ENCODE measurements at regions not wholly inside any gene's neighbourhood (a gene's known extent, or its start where the extent isn't known, plus 50 kb on each side); places are given as distances from the start of the nearest gene placed in this dataset.

GRCh38 chr2:173647681-173648311, 293.1 kb downstream of the CDCA7 start:
- peaks cover 0 to 17% (median 0%) of the 10 kb centered on the region in 5 donors for H3K4me1 ChIP-seq (ENCODE audit: control insufficient read depth in 5 of 5, insufficient read depth in 5 of 5, low read length in 5 of 5)
- 62 to 79% methylated on average over 8 of the region's 8 CpGs for WGBS, 2 donors
- H3K27me3 ChIP-seq (ENCODE audit: control insufficient read depth in 3 of 3, insufficient read depth in 3 of 3, low read length in 2 of 3), result peaks cover 0 to 3% (median 0%) of the 10 kb centered on the region in 3 donors
- no peak overlapping the region for H3K27ac ChIP-seq (ENCODE audit: low read depth in 1 of 2, low read length in 1 of 2)
- no peak overlapping the region for H3K9ac ChIP-seq (ENCODE audit: insufficient read depth in 1 of 2, low read length in 2 of 2)
- peak; percentile 36 to 77 (median 44) for DNase-seq
- peak; percentile 45 for ATAC-seq (ENCODE audit: insufficient read depth, low FRiP score)
- no peak for TF ChIP-seq CTCF (IDR thresholded peaks at IDR 0.05; ENCODE audit: control extremely low read depth, extremely low read depth)
- peaks cover 0 to 4% (median under 1%) of the 10 kb centered on the region in 4 donors for H3K9me3 ChIP-seq (ENCODE audit: control insufficient read depth in 4 of 4, insufficient read depth in 3 of 4, low read length in 3 of 4)
- no peaks in the 10 kb centered on the region for H3K36me3 ChIP-seq (ENCODE audit: control insufficient read depth in 4 of 4, insufficient read depth in 4 of 4, low read length in 4 of 4)
- no peak overlapping the region for H3K4me3 ChIP-seq

- H3K9me3 ChIP-seq (ENCODE audit: control insufficient read depth in 4 of 4, insufficient read depth in 3 of 4, low read length in 3 of 4), result peaks cover 0 to 4% (median under 1%) of the 10 kb centered on the region in 4 donors
- no peak overlapping the region for H3K27ac ChIP-seq (ENCODE audit: low read depth in 1 of 2, low read length in 1 of 2)
- no peak for ATAC-seq (ENCODE audit: insufficient read depth, low FRiP score)
- H3K9ac ChIP-seq (ENCODE audit: insufficient read depth in 1 of 2, low read length in 2 of 2), result no peak overlapping the region
- no peak for TF ChIP-seq CTCF (IDR thresholded peaks at IDR 0.05; ENCODE audit: control extremely low read depth, extremely low read depth)
- no peak for DNase-seq
- 92 to 100% methylated on average over 2 of the region's 2 CpGs for WGBS, 2 donors
- H3K36me3 ChIP-seq (ENCODE audit: control insufficient read depth in 4 of 4, insufficient read depth in 4 of 4, low read length in 4 of 4), result no peaks in the 10 kb centered on the region
- H3K4me3 ChIP-seq, result no peak overlapping the region
- peaks cover 0 to 17% (median 0%) of the 10 kb centered on the region in 5 donors for H3K4me1 ChIP-seq (ENCODE audit: control insufficient read depth in 5 of 5, insufficient read depth in 5 of 5, low read length in 5 of 5)
- H3K27me3 ChIP-seq (ENCODE audit: control insufficient read depth in 3 of 3, insufficient read depth in 3 of 3, low read length in 2 of 3), result peaks cover 0 to 5% (median 0%) of the 10 kb centered on the region in 3 donors
These were observed 294.1 kb downstream of the CDCA7 start for GRCh38 chr2:173648816-173649215.

GRCh38 chr2:173649527-173650219, 295.0 kb downstream of the CDCA7 start:
- H3K9ac ChIP-seq (ENCODE audit: insufficient read depth in 1 of 2, low read length in 2 of 2), result no peak overlapping the region
- peaks cover 0 to 8% (median 0%) of the 10 kb centered on the region in 3 donors for H3K27me3 ChIP-seq (ENCODE audit: control insufficient read depth in 3 of 3, insufficient read depth in 3 of 3, low read length in 2 of 3)
- H3K4me3 ChIP-seq, result no peak overlapping the region
- WGBS, 2 donors, result 75 to 80% methylated on average over 9 of the region's 9 CpGs
- H3K27ac ChIP-seq (ENCODE audit: low read depth in 1 of 2, low read length in 1 of 2), result no peak overlapping the region
- ATAC-seq (ENCODE audit: insufficient read depth, low FRiP score) (no peak), DNase-seq (peak in 2 of 3 donors; percentile 21 to 23)
- H3K9me3 ChIP-seq (ENCODE audit: control insufficient read depth in 4 of 4, insufficient read depth in 3 of 4, low read length in 3 of 4), result peaks cover 0 to 4% (median under 1%) of the 10 kb centered on the region in 4 donors
- no peaks in the 10 kb centered on the region for H3K36me3 ChIP-seq (ENCODE audit: control insufficient read depth in 4 of 4, insufficient read depth in 4 of 4, low read length in 4 of 4)
- peaks cover 0 to 17% (median 0%) of the 10 kb centered on the region in 5 donors for H3K4me1 ChIP-seq (ENCODE audit: control insufficient read depth in 5 of 5, insufficient read depth in 5 of 5, low read length in 5 of 5)
- no peak for TF ChIP-seq CTCF (IDR thresholded peaks at IDR 0.05; ENCODE audit: control extremely low read depth, extremely low read depth)

Measured in lung (tissue), 11 donors.